ENCODE measurements at regions not wholly inside any gene's neighbourhood (a gene's known extent, or its start where the extent isn't known, plus 50 kb on each side); places are given as distances from the start of the nearest gene placed in this dataset.

DNA sequence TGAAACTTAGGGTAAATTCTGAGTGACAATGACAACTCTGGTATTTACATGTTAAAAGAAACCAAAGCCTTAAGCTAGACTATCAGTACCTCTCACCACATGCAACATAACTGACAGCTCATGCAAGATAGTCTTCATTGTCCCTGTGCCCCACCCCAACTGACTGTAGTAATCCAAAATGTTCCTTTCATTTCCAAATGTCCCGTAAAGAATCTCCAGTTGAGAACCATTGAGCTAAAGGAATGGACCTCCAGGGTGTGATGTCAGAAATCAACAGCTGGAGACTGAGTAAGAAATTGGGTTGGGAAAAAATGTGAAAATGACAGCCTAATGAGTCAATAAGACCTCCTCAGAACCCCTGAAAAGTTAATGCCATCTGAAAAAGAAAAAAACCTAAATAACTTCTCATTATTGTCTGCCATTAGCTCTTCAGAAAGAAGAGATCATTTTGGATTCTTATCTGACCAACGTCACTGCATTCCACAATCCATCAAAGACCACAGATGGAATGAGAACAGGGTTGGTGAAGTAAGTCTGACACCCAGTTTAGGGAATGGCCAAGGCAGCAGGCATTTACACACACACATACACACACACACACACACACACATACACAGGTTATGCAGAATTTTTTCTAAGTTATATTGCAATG is 51.7 kb upstream of the ACVR2A start:
- no peak for DNase-seq (ENCODE audit: extremely low read depth, low read depth, low spot score)

DNA sequence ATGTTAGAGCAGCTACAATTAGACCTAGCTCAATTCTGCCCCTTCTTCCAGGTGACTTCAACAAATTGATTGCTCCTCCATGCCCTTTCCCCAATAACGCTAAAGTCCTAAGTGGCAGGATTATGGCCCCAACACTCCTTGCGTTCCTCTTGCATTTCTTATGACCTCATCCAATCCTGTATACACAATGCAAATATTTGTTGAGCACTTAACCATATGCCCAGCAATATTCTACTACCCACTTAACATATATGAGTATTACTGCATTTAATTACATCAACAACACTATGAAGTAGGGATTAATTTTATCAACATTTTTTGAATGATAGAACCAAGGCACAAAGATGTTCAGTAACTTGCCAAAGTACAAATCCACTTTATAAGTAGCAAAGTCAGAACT is 54.2 kb upstream of the ACVR2A start:
- no peak for DNase-seq (ENCODE audit: extremely low read depth, low read depth, low spot score)

DNA sequence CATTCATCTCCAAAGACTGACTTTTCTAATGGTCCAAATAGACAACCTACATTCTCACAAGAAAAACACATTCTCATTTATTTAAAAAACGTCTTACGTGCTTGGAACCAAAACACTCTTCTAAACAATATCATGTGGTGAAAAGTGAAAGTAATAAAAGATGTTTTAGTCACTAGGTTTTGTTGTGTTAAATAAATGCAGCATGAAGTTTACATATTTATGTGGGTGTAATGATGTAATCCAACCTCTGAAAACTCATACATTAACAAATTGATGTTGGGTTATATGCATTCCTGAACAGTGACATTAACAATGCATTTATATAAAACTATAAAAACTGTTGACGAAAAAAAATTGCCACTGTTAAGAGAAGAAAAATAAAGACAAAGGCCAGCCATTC is 55.1 kb upstream of the ACVR2A start:
- DNase-seq (ENCODE audit: extremely low read depth, low read depth, low spot score), result no peak

DNA sequence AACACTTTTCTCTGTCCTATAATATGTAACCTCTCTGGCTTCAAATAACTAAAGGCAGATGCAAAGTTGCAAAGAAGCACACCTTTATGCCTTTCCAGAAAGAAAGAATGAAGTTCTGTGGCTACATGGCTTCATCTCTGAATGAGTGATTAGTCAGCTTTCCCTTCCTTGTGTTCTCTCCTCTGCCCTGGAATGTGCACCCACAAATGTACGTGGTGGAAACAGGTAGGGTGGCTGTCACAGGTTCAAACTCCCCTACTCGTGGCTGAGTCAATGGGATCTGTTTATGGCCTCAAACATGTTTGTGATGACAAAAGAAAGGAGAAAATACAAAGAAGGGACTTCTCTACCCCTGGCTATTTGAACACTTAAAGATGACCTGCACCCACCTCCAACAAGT is 55.5 kb upstream of the ACVR2A start:
- no peak for DNase-seq (ENCODE audit: extremely low read depth, low read depth, low spot score)

DNA sequence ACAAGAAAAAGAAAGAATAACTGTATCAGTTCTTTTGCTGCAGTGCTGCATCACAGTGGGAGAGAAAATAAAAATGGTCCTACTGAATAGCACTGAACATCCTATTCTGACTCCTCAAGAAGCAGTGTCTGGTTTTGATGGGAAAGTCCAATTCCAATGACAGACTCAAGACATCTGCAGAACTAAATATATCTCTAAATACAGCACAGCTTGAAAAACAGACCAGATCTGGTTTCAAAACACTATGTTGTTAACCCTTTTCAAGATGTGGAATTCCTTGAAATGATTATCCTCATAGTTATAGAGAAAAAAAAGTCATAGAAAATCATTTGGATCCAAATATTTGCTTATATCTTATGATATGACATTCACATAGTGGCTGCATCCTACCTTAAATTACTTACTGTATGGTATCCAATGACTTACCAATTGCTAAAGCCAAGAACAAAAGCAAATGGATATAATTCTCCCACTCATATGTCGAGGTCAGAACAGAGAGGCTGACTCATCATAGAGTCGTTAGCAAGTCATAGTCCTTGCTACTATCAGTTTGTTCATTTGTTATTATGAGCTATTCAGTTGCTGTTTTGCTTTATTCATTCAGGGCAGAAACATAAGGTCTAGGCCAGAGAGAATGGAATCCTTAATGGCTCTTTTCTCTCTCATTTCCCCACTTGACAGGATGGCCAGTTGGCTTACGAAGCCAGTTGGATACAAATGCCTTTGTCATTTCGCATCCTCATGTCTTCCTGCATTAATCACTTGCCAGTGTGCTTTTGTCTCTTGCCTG is 62.5 kb upstream of the ACVR2A start:
- no peak for DNase-seq (ENCODE audit: extremely low read depth, low read depth, low spot score)

DNA sequence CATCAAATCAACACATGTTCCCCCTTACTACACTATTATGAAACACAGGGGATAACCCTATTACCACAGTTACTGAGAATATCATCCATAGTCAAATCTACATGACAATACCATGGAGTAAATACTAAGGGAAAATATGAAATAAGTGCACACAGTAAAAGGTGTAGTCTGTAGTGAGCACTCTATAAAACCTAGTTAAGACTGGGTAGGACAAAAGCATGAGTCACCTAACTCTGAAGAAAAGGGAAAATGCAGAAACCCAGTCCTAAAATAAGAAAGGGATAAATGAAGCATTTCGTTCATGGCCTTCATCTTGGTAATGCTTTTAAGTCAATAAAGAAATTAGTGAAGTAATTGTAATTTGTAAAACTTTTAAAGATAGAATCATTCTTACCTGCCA is 65.4 kb upstream of the ACVR2A start:
- DNase-seq (ENCODE audit: extremely low read depth, low read depth, low spot score), result no peak

DNA sequence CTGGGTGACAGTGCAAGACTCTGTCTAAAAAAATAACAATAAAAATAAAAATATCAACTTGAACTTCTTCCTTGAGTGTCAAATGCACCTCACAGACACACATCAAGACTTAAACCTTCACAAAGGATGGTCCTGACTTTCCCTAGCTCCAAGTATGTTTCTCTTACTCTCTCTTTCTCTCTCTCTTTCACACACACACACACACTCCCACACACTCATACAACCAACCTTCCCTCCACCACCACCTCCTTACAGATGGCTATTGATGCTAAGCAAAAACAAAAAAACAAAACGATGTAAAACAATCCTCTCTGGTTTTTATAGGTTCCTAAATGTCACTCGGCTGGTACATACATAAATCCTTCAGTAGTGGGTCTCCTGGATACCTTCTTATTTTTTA is 67.4 kb upstream of the ACVR2A start:
- no peak for DNase-seq (ENCODE audit: extremely low read depth, low read depth, low spot score)

DNA sequence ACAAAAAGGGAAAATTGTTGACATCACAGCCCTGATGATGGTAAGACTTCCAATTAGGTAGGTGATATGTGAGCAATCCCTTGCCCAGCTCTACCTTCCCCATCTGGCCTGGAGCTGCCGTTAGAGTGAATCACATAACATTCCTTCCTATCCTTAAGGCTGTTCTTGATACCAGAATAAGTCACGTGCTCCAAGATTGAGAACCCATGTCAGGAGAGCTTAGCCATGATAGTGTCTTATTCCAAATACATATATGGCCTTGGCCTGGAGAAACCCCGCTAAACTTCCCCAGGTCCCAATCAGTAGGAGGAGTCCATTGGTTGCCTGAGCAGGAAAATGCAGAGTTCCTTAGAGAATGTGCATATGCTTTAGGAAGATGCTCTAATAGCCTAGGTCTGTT is 70.0 kb upstream of the ACVR2A start:
- no peak for DNase-seq (ENCODE audit: extremely low read depth, low read depth, low spot score)

DNA sequence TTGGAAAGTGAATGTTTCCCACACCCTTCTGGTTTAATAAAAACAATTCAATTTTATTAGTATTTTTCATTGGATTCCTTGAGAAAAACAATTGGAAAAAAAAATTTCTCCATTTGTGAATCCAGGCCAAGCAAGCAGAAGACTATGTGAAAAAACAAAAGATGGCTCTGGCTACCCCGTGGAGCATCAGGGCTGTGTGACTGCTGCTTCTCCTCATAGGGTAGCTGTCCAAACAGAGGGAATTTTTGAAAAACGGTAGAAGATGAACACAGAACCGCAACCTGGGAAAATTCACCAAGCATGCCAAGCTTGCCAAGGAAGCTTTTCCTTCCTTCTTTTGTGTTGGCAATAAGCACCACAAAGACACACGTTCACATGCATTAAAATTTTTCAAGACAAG is 71.3 kb upstream of the ACVR2A start:
- no peak for DNase-seq (ENCODE audit: extremely low read depth, low read depth, low spot score)

DNA sequence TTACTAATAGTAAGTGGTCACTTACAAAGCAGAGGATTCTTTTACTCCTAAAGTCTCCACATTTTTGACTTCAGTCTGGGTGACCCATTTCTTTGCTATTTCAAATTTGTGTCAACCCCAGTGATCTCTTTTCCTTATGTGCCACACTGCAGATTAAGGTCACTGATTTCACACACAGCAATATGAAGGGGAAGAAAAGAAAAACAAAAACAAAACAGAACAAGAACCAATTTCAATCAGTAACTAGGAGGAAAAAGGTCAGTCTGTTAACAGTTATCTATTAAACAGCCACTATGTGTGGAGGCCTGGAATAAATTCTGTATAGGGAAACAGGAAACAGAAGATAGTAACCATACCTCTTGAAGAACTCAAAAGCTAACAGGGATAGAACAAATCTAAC is 72.0 kb upstream of the ACVR2A start:
- DNase-seq (ENCODE audit: extremely low read depth, low read depth, low spot score), result no peak

DNA sequence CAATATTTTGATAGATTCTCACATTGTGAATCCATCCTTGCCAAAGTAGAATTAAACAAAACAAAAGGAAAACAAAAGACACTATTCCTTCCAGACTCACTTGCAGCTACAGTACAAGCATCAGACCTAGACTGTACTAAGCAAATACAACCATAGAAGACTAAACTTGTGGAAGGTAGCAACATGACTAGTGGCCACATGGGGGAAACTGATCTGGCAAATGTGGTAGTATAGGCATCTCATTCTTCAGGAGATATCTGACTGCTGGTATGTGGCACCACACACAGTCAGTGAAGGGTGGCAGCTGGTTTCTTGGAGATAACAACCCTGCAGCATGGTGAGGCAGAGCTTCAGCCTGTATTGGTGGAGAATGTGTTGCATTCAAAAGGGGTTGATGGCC is 81.0 kb upstream of the ACVR2A start:
- DNase-seq (ENCODE audit: extremely low read depth, low read depth, low spot score), result no peak

DNA sequence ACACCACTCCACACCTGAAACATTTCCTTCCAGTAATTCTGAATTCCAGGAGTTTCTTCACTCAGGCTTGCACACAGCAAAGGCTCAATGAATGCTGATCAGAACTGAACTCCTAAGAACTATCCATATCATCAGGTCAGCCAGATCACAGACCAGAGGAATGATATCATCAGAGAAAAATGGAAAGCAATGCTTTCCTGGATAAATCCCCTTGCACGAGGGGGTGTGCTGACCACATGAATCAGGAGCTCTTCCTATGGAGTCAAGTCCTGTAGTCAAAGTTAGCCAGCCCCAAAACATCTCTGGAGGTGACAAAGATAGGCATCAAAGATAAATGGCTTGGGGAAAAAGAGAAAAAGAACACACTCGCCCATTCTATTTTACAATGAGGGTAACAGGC is 83.8 kb upstream of the ACVR2A start:
- no peak for DNase-seq (ENCODE audit: extremely low read depth, low read depth, low spot score)

DNA sequence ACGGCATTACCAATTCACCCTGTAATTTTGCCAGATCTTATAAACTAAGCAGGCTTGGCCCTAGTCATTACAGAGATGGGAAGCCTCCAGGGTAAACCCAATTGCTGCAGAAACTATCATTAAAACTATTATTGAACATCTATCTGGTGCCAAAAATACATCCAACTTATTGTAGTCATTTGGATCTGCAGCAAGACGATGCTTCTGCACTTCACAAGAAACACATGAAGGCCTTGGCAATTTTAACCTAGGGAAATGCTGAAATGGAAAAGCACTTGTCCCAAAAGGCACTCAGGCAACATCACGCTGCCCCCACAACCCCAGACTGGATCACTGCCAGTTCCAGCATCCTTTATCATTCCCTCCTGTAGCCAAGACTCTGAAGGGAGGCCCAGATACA is 85.3 kb upstream of the ACVR2A start:
- no peak for DNase-seq (ENCODE audit: extremely low read depth, low read depth, low spot score)

DNA sequence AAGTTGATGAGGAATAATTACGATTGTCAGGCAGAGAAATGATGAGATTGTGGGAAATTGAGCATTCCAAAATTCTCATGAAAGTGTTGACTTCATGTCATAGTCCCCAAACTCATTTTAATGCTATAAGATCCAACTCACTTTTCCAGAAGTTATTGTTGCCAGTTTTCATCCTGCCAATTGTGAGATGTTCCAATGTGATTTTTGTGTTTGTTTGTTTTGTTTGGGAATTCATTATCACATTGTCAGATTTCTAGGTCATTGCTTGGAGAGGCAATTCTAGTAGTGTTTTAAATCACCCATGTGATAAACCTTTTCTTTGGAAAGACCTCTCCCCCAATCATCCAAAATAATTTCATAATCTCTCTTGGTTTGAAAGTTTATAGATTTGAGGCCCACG is 86.0 kb upstream of the ACVR2A start:
- no peak for DNase-seq (ENCODE audit: extremely low read depth, low read depth, low spot score)

DNA sequence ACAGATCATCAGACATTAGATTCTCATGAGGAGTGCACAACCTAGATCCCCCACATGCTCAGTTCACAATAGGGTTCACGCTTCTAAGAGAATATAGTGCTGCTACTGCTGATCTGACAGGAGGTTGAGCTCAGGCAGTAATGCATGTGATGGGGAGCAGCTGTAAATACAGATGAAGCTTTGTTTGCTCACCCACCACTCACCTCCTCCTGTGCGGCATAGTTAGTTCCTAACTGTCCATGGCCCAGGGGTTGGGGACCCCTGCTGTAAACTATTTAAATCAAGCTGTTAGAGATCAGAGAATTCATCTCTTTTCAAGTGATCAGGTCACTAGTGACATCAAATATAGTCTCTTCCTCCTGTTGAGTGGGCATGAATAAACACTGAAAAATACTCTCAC is 88.8 kb upstream of the ACVR2A start:
- no peak for DNase-seq (ENCODE audit: extremely low read depth, low read depth, low spot score)

DNA sequence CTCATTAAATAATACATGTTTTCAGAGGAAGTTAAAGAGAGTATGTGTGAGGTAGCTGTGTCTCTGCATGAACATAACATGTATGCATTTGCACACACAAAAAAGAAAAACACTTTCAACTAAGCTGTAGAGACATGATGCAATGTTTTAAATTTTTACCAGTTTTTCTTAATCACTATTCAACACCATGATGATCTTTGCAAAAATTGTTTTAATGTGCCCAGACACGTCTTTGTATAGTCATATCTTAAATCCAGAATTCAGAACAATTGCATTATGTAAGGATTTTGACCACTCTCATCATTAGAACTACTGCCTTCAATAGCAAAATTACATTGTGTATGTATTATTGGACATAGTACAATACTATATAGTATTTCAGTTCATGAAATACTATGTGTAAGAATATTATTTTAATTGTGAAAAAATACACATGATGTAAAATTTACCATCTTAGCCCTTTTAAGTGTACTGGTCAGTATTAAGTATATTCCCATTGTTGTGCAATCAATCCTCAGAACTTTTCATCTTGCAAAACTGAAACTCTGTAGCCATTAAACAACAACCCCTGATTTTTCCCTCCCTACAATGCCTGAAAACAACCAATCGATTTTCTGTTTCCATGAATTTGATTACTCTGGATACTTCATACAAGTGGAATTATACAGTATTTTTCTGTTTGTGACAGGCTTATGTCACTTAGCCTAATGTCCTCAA is 104.5 kb upstream of the ACVR2A start:
- no peak for DNase-seq (ENCODE audit: extremely low read depth, low read depth, low spot score)

DNA sequence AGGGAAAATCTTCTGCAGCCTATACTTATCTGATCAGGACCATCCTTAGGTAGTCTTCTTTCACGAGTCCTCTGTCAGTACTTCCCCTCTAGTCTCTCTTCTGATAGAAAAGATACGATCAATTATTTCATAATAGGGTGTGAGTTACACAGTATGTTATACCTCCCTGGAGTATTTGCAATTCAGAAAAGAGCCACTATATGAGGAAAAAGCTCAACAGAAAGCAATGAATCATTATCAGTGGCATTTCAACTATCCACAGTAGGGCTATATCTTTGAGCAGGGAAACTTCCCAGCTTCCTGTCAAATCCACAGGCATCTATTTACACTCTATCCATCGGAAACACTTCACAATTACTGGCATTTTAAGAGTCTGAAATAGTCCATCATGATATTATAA is 105.3 kb upstream of the ACVR2A start:
- DNase-seq (ENCODE audit: extremely low read depth, low read depth, low spot score), result no peak

DNA sequence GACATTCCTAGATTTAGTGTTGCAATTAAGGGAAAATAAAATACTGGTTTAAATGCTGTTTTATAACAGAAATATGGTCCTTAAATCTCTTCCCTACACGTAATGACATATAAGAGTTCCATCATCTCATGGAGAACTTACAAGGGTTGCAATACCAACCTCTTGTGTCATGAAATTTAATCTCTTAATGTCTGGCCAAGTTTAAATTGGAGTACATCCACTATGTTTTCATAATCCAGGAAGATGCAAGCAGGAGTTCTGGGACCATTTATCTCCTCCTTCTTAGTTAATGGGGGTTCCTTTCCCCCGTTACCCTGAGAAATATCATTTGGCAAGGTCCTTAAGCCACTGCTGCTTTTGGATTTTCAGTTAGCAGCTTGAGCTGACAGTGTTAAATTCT is 126.0 kb upstream of the ACVR2A start:
- DNase-seq (ENCODE audit: extremely low read depth, low read depth, low spot score), result no peak

DNA sequence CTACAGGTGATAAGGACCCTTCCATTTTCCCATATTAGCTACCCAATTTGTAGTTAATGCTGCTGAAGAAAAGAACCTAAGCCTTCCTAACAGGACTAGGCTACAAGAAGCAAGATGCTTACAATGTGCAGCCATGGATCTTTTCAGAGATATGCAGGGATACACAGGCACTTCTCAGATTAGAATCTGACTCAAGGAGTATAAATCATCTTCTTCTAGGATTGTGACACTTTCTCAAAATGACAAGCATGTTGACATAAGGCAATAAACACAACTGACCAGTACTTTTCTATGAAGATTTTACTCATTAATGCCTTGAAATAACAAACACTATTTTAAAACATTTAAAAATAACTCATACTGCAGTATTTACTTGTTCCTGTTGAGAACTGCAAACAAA is 127.9 kb upstream of the ACVR2A start:
- no peak for DNase-seq (ENCODE audit: extremely low read depth, low read depth, low spot score)

DNA sequence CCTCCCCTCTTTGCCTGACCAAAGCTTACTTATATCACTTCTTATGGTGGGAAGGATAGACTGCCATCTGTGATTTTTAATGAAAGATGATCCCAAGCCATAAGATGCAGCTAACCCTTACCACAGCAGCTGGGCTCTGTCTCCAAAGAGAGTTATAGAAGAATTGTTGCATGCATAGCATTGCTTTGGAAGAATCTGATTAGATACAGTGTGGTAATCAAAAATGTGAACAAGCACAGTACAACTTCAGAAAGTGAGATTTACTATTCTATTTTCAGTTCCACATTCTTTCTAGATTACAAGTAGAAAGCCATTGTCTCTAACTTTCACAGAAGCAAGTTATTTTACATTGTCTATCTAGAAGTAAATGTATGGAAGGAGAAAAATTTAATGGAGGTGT is 129.0 kb upstream of the ACVR2A start:
- DNase-seq (ENCODE audit: extremely low read depth, low read depth, low spot score), result no peak

DNA sequence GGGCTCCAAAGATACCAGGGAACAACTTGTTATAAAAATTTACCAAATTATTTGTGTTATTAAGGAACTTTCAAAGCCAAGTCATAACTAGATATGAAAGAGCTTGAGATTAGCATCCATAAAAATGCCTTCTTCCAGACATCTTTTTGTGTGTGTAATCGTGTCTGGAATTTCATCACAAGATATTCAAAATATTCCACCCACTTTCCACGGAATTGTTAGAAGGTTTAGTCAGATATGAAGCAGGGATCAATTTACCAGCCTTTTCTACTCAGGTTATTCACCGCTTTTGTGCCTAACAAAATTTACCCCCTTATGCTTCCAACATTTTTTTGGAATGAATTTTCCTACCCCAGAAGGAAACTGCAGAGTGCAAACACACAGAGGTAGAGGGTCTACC is 130.2 kb upstream of the ACVR2A start:
- no peak for DNase-seq (ENCODE audit: extremely low read depth, low read depth, low spot score)

DNA sequence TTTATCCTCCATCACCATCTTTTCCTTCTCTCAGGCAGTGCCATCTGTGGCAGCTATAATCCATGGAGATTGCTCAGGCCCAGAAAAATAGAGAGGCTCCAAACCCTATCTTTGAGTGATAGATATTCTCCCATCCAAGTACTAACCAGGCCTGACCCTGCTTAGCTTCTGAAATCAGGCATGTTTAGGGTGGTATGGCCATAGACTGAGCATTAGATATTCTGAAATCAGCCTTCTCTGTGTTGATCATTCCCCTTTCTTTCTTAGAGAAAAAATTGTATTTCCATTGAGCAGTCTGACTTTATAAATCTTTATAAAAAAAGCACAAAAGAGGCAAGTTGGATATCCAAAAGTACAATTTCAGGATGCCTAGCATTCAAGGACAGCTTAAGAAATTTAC is 131.5 kb upstream of the ACVR2A start:
- DNase-seq (ENCODE audit: extremely low read depth, low read depth, low spot score), result no peak

All from glomerular endothelial cell (primary cell).